SK-N-DZ (cell line): ENCODE measurements at regions not wholly inside any gene's neighbourhood (a gene's known extent, or its start where the extent isn't known, plus 50 kb on each side); places are given as distances from the start of the nearest gene placed in this dataset.

ENCODE experiments used
- DNase-seq: peaks from one replicate; pipeline ENCODE4 v3.0.0-alpha.2; 2015; ENCODE audit warnings: low spot score

GRCh38 chr3:117172426-117172825 lies 462.8 kb downstream of the TUSC7 start:
- DNase-seq, result no peak

GRCh38 chr3:117181222-117181621 lies 471.6 kb downstream of the TUSC7 start:
- no peak for DNase-seq

GRCh38 chr3:117184574-117184973 lies 475.0 kb downstream of the TUSC7 start:
- DNase-seq, result no peak

GRCh38 chr3:117191245-117191644 lies 481.7 kb downstream of the TUSC7 start:
- DNase-seq, result no peak

GRCh38 chr3:117192888-117193287 lies 483.3 kb downstream of the TUSC7 start:
- no peak for DNase-seq

- no peak for DNase-seq
These were observed 483.8 kb downstream of the TUSC7 start for GRCh38 chr3:117193390-117193789.

- no peak for DNase-seq
These were observed 485.5 kb downstream of the TUSC7 start for GRCh38 chr3:117195034-117195433.

- no peak for DNase-seq
These were observed 491.4 kb downstream of the TUSC7 start for GRCh38 chr3:117200962-117201361.

- no peak for DNase-seq
These were observed 492.6 kb downstream of the TUSC7 start for GRCh38 chr3:117201901-117202774.

- peak; percentile 30 for DNase-seq
These were observed 507.8 kb downstream of the TUSC7 start for GRCh38 chr3:117217355-117217754.

GRCh38 chr3:117217760-117218316 lies 508.3 kb downstream of the TUSC7 start:
- DNase-seq, result peak; percentile 30

GRCh38 chr3:117218641-117219048 lies 509.1 kb downstream of the TUSC7 start:
- no peak for DNase-seq

- DNase-seq, result no peak
These were observed 509.7 kb downstream of the TUSC7 start for GRCh38 chr3:117219296-117219695.

- no peak for DNase-seq
These were observed 517.4 kb downstream of the TUSC7 start for GRCh38 chr3:117226932-117227331.

- DNase-seq, result no peak
These were observed 518.9 kb downstream of the TUSC7 start for GRCh38 chr3:117228466-117228865.

GRCh38 chr3:117230924-117231323 lies 521.3 kb downstream of the TUSC7 start:
- no peak for DNase-seq

- DNase-seq, result no peak
These were observed 524.8 kb downstream of the TUSC7 start for GRCh38 chr3:117234331-117234730.

GRCh38 chr3:117235304-117235703 lies 525.7 kb downstream of the TUSC7 start:
- no peak for DNase-seq

GRCh38 chr3:117238806-117239205 lies 529.2 kb downstream of the TUSC7 start:
- no peak for DNase-seq

GRCh38 chr3:117243657-117244056 lies 534.1 kb downstream of the TUSC7 start:
- no peak for DNase-seq

GRCh38 chr3:117246771-117247555 lies 537.4 kb downstream of the TUSC7 start:
- no peak for DNase-seq

- DNase-seq, result peak; percentile 41
These were observed 538.6 kb downstream of the TUSC7 start for GRCh38 chr3:117248153-117248552.
